Posterior vena cava (tissue), 2 donors: ENCODE measurements at regions not wholly inside any gene's neighbourhood (a gene's known extent, or its start where the extent isn't known, plus 50 kb on each side); places are given as distances from the start of the nearest gene placed in this dataset.
"Not testable (repeated sequence)": the region's sequence is repeated elsewhere in the genome, so short reads cannot be mapped to it uniquely, and the experiment has no call there.

ENCODE experiments used
- DNase-seq: peaks from one replicate; pipeline ENCODE4 v3.0.0-alpha.2; 2020; ENCODE audit warnings: low spot score
- intact Hi-C, 2 donors: fragments of 100-400 bp; cut with DNase I; formaldehyde crosslinking; loops; one replicate each; pipeline versions ENCODE4 v1.14.1 to v1.14.2; 2022 to 2023
- donor health status: DM: yes; HTN: yes; CAD: no.
- donor health status: DM: yes; HTN: yes; CAD: no.

DNA sequence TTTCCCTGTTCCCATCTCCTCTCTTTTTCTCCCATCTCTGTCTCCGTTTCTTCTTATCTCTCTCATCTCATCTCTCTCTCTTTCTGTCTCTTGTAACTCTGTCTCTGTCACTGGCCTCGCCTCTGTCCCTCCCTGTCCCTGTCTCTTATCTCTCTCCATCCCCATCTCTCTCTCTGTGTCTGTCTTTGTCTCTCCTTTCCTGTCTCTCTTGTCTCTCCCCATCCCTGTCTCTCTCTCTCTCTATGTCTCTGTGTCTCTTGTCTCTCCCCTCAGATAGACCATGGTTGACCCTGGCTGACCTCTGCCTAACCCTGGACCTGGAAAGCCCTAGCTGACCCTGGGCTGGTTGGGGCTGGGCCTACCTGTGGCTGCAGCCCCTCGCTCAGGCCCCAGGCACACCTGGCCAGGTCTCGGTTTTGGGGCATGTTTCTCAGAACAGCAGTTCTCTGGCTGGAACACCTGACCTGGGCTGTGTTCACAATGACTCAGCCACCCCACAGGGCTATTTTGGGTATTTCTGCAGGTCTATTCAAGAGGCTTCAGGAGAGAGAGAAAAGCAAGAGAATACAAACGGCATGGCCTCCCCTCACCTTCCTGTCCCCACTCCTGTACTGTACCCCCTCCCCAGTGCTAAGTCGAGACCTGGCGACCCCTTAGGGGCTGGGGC, 174.4 kb downstream of the TMEM121 start:
- peak; percentile 26 for DNase-seq
- intact Hi-C loops = loop anchor here in 1 of 2 donors (2.0 kb wide), 1 partner anchor 118 kb away; no protein-coding TSS in a partner anchor

DNA sequence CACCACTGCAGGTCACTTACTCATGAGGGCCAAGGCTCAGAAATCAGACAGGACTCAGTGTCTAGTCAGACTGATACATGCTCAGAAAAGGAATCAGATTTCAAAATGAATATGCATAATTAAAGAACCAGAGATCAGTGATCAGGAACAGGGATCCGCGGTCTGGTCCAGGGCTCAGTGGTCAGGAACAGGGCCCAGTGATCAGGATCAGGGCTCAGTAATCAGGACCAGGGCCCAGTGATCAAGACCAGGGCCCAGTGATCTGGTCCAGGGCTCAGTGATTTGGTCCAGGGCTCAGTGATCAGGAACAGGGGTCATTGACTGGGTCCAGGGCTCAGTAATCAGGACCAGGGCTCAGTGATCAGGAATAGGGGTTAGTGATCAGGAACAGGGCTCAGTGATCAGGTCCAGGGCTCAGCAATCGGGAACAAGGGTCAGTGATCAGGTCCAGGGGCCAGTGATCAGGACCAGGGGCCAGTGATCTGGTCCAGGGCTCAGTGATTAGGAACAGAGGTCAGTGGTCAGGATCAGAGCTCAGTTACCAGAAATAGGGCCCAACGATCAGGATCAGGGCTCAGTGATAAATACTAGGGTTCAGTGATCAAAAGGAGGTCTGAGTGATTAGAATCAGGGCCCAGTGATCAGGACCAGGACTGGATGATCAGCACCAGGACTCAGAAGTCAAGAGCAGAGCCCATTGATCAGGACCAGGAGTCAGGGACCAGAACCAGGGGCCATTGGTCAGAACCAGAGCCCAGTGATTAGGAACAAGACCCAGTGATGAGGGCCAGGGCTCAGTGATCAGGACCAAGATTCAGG, 175.3 kb downstream of the TMEM121 start:
- intact Hi-C loops = loop anchor here in 1 of 2 donors (2.0 kb wide), 1 partner anchor 119 kb away; no protein-coding TSS in a partner anchor
- peak; percentile 41 for DNase-seq

DNA sequence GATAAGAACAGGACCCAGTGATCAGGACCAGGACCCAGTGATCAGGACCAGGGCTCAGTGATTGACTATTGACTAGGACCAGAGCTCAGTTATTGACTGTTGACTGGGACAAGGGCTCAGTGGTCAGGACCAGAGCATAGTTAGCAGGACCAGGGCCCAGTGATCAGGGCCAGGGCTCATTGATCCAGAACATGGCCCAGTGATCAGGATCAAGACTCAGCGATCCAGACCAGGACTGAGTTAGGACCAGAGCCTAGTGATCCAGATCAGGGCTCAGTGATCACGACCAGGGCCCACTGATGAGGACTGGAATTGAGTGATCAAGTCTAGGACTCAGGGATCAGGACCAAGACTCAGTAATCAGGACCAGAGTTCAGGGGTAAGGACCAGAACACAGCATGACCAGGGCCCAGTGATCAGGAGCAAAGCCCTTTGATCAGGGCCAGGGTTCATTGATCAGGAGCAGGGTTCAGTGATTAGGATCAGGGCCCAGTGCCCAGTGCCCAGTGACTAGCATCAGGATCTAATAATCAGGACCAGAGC, 176.0 kb downstream of the TMEM121 start:
- intact Hi-C loops = no loop called here
- DNase-seq = peak; percentile 52

DNA sequence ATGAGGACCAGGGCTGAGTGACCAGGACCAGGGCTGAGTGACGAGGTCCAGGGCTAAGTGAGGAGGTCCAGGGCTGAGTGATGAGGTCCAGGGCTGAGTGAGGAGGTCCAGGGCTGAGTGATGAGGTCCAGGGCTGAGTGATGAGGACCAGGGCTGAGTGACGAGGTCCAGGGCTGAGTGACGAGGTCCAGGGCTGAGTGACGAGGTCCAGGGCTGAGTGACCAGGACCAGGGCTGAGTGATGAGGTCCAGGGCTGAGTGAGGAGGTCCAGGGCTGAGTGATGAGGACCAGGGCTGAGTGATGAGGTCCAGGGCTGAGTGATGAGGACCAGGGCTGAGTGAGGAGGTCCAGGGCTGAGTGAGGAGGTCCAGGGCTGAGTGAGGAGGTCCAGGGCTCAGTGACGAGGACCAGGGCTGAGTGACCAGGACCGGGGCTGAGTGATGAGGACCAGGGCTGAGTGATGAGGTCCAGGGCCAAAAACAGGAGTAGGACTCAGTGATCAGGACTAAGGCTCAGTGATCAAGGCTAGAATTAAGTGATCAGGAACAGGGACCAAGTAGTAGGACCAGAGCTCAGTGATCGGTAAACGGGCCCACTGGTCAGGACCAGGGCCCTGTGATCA, 176.8 kb downstream of the TMEM121 start:
- peak; percentile 25 for DNase-seq
- intact Hi-C loops = not testable (repeated sequence)

DNA sequence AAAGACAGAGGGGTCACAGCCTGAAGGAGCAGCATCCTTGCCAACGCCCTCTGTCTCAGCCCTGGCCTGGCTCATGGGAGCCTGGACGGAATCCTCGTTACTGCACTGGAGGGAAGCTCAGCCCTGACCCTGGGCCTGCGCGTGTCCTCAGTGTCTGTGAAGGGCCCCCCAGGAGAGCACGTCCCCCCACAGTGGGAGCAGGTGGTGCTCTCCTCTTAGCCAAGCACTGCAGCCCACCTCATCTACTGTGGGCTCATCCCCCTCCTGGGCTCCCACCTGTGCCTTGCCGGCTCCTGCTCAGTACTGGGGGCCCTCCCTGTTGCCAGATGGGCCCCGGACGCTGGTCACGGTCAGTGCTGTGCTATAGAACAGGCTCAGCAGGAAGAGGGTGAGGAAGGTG, 177.7 kb downstream of the TMEM121 start:
- intact Hi-C loops = not testable (repeated sequence)
- peak; percentile 41 for DNase-seq

DNA sequence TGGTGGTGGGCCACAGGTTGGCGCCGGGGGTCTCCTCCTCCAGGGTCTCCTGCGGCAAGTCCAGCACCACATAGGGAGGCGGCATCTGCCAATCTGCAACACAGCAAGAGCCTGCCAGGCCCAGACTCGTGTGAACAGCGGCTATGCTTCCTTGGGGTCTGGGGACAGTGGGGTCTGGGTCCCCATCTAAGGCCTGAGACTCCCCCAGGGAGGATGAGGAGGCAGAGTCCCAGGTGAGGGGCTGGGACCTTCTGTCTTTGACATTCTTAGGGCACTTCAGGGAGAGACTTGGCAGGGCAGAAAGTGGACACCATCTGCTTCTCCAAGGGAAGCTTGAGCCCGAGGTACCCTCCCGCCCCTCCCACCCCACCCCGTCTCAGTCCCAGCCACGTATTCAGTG, 178.1 kb downstream of the TMEM121 start:
- DNase-seq, intact Hi-C loops: not testable (repeated sequence)

DNA sequence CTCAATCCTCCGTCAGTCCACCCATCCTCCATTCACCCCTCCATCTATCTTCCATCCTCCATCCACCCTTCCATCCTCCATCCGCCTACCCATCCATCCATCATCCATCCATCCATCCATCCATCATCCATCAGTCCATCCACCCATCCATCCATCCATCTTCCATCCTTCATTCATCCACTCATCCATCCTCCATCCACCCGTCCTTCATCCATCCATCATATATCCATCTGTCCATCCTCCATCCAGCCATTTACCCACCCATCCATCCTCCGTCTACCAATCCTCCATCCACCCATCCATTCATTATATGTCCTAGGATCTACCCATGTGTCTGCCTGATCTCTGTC, 179.1 kb downstream of the TMEM121 start:
- not testable (repeated sequence) for DNase-seq
- intact Hi-C loops = loop anchor here in 1 of 2 donors (5.0 kb wide), 1 partner anchor 118 kb away; no protein-coding TSS in a partner anchor

DNA sequence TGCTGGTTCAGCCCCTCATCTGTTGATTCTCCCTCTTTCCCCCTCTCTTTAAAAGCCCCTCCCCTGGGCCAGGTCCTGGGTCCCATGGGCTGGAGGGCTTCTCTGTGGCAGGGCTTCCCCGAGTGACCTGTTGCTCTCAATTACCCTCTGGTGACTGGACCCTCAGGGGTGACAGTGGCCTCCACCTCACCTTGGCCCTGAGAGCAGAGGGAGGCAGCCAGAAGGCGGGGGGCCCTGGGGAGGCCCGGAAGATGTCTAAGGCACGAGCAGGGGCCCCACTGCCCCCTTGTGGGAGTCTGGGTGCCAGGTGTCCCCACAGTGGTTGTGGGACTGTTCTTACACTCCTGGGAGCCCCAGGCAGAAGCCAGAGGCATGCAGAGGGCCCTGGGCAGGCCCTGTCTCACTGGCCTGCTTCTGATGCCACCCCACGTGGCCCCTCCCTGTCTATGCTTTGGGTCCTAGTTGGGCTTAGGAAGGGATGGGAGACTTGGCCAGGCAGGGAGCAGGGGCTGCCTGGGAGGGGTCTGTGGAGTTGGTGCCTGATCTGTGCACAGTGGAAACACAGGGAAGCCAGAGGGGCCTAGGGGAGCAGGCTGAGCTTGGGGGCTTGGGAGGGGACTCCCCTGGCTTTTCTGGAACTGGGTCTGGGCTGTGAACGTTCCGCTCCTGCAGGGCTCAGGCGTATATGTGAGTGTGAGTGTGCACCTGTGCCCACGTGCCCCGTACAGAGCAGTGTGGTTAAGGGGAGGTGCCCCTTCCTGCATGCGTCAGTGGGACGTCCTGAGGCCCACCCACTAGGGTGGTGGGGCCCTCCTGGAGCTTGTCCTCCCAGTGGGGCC, 179.7 kb downstream of the TMEM121 start:
- DNase-seq = peak; percentile 69
- intact Hi-C loops = loop anchor here in 1 of 2 donors (5.0 kb wide), 1 partner anchor 119 kb away; no protein-coding TSS in a partner anchor

DNA sequence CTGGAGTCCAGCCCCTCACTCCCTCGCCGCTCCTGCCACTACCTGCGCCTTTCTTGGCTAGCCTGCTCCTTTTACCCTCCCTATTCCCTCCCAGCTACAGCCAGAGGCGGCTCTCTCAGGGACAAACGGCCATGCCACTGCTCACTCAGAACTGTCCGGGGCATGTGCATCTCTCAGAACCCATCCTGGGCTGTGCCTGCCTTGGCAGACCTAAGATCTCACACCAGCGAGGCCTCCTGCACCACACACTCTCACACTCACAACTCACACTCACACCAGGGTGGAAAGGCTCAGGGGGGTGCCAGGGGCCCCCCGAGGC, 180.3 kb downstream of the TMEM121 start:
- not testable (repeated sequence) for DNase-seq
- intact Hi-C loops = loop anchor here in 1 of 2 donors (5.0 kb wide), 1 partner anchor 119 kb away; no protein-coding TSS in a partner anchor

DNA sequence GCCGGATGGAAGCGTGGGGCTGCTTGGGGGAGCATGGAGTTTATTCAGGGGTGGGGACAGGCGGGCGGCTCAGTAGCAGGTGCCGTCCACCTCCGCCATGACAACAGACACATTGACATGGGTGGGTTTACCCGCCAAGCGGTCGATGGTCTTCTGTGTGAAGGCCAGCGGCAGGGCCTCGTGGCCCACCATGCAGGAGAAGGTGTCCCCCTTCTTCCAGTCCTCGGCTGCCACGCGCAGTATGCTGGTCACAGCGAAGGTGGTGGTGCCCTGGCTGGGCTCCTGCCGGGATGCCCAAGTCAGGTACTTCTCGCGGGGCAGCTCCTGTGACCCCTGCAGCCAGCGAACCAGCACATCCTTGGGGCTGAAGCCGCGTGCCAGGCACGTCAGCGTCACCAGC, 180.7 kb downstream of the TMEM121 start:
- intact Hi-C loops = loop anchor here in 1 of 2 donors (5.0 kb wide), 1 partner anchor 120 kb away; no protein-coding TSS in a partner anchor
- DNase-seq = peak; percentile 82

DNA sequence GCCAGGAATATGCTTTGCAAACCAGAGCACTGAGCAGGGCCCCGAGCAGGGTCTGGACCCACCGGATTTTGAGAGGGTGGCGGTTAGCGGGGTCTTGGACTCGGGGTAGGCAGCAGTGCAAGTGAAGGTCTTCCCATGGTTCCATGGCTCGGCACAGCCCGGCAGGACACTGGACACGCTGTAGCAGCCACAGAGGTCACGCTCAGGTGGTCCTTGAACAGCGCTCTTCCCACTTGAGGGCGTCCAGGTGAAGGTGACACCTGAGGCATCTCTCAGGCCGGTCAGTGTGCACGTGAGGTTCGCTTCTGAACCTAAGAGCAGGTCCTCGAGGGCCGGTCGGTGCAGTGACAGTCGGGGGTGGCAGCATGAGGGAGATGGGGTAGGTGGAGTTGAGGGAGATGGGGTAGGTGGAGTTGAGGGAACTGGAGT, 181.4 kb downstream of the TMEM121 start:
- DNase-seq = peak; percentile 70
- intact Hi-C loops = loop anchor here in 1 of 2 donors (5.0 kb wide), 1 partner anchor 120 kb away; no protein-coding TSS in a partner anchor

DNA sequence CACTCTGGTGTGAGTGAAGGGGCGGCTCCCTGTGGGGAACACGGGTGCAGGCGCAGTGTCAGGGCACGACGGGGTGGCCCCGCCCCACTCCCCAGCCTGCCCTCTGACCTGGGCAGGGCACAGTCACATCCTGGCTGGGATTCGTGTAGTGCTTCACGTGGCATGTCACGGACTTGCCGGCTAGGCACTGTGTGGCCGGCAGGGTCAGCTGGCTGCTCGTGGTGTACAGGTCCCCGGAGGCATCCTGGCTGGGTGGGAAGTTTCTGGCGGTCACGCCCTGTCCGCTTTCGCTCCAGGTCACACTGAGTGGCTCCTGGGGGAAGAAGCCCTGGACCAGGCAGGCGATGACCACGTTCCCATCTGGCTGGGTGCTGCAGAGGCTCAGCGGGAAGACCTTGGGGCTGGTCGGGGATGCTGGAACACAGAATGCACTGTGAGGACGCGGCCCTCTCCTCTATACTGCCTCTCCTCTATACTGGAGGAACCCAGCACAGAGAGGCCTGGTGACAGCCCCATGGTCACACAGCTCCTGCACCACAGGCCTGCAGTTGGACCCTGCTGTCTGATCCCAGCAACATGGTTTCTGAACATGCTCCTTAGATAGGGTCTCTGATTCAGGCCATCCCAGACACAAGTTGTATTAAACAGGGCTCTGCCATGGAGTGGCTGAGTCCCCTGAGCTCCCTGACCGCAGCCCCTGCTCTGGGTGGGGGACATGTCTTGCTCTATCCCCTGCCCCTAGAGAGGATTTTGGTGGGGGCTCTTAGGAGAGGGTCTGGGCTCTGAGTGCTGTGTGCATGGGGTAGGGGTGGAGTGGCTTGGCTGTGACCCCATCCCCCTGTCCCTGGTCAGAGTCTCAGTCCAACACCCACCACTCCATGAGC, 182.1 kb downstream of the TMEM121 start:
- peak; percentile 71 for DNase-seq
- intact Hi-C loops = loop anchor here in 1 of 2 donors (5.0 kb wide), 1 partner anchor 121 kb away; no protein-coding TSS in a partner anchor

DNA sequence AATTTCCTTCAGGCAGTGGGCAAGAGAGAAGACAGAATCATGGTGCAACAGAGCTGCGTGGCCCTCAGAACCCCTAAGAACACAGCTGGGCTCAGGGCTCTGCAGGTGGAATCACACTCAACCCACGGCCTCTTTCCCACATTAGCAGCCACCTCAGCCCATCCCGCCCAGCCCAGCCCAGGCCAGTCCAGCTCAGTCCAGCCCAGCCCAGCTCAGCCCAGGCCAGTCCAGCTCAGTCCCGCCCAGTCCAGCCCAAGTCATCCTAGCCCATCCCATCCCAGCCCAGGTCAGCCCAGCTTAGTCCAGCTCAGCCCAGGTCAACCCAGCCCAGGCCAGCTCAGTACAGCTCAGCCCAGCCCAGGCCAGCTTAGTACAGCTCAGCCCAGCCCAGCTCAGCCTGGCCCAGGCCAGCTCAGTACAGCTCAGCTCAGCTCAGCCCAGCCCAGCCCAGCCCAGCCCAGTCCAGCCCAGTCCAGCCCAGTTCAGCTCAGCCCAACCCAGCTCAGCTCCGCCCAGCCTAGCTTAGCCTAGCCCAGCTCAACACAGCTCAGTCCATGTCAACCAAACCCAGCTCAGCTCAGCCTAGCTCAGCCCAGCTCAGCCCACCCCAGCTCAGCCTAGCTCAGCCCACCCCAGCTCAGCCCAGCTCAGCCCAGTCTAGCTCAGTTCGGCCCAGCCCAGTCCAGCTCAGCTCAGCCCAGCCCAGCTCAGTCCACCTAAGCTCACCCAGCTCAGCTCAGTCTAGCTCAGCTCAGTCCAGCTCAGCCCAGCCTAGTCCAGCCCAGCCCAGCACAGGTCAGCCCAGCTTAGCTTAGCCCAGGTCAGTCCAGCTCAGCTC, 183.1 kb downstream of the TMEM121 start:
- DNase-seq = peak; percentile 67
- intact Hi-C loops = loop anchor here in 1 of 2 donors (5.0 kb wide), 1 partner anchor 122 kb away; no protein-coding TSS in a partner anchor

DNA sequence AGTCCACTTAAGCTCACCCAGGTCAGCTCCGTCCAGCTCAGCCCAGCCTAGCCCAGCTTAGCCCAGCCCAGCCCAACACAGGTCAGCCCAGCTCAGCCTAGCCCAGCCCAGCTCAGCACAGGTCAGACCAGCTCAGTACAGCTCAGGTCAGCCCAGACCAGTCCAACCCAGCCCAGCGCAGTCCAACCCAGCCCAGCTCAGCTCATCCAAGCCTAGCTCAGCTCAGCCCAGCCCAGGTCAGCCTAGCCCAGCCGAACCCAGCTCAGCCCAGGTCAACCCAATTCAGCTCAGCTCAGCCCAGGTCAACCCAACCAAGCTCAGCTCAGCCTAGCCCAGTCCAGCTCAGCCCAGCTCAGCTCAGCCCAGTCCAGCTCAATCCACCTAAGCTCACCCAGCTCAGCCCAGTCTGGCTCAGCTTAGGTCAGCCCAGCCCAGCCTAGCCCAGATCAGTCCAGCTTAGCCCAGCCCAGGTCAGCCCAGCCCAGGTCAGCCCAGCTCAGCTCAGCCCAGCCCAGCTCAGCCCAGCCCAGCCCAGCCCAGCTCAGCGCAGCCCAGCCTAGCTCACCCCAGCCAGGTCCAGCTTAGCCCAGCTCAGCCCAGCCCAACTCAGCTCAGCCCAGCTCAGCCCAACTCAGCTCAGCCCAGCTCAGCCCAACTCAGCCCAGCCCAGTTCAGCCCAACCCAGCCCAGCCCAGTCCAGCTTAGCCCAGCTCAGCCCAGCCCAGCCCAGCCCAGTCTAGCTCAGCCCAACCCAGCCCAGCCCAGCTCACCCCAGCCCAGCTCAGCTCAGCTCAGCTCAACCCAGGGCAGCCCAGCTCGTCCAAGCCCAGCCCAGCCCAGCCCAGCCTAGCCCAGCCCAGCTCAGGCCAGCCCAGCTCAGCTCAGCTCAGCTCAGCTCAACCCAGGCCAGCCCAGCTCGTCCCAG, 184.0 kb downstream of the TMEM121 start:
- intact Hi-C loops = no loop called here
- DNase-seq = peak; percentile 63

DNA sequence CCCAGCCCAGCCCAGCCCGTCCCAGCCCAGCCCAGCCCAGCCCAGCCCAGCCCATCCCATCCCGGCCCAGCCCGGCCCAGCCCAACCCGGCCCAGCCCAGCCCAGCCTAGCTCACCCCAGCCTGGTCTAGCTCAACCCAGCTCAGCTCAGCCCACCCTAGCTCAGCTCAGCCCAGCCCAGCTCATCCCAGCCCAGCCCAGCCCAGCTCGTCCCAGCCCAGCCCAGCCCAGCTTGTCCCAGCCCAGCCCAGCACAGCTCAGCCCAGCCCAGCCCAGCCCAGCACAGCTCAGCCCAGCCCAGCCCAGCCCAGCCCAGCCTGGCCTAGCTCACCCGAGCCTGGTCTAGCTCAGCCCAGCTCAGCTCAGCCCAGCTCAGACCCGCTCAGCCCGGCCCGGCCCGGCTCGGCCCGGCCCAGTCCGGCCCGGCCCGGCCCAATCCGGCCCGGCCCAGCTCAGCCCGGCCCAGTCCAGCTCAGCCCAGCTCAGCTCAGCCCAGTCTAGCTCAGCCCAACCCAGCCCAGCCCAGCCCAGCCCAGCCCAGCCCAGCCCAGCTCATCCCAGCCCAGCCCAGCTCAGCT, 184.7 kb downstream of the TMEM121 start:
- intact Hi-C loops = no loop called here
- DNase-seq = peak; percentile 52
